K562 (cell line): ENCODE measurements at regions not wholly inside any gene's neighbourhood (a gene's known extent, or its start where the extent isn't known, plus 50 kb on each side); places are given as distances from the start of the nearest gene placed in this dataset.

ENCODE experiments used
- ATAC-seq: fragments of 200-7000 bp; cut with Tn5 transposase; 3 replicates; pipeline ENCODE4 v1.9.1; 2020; ENCODE audit warnings: moderate library complexity
- BruUV-seq: library from RNA; stranded (reverse); fragments of 400-500 nt; replicated peaks from 2 replicates; lab custom pipeline; 2021; lab: Mats Ljungman, UMichigan
- CTCF ChIA-PET: fragments of 300-600 bp; formaldehyde crosslinking; extraction: SDS; loops from one replicate; lab custom pipeline; 2021; ENCODE audit warnings: low intra/inter-chr PET ratio; lab: Yijun Ruan, JAX
- POLR2A ChIA-PET: fragments of 300-600, 350-650 bp; sonication (Branson Sonifier 250); formaldehyde crosslinking; extraction: SDS; loops from one replicate; lab custom pipeline; 2021; ENCODE audit warnings: antibody characterized with exemption, inconsistent platforms; lab: Yijun Ruan, JAX
- DNase-seq, 4 experiments: peaks; one replicate each; pipeline versions ENCODE4 v3.0.0 to v3.0.0-alpha.2; 2011 to 2018; ENCODE audit warnings: low spot score in 3 of 4, mixed read lengths in 3 of 4; ENCODE audit errors: extremely low read depth in 1 of 4
- FAIRE-seq: peaks from 2 replicates; lab custom pipeline; 2011; peaks lifted over from hg19 to GRCh38; lab: Jason Lieb, UNC
- H2AFZ ChIP-seq: 2 replicates; pipeline ENCODE4 v1.6.0; 2011; ENCODE audit warnings: low read depth, low read length, control low read depth, inconsistent platforms
- H3K27ac ChIP-seq: fragments of 200-600 bp; 3 replicates; pipeline ENCODE4 v1.8.0; 2011; ENCODE audit warnings: low read depth, mild to moderate bottlenecking, control low read depth, inconsistent platforms, low read length, moderate library complexity, mixed read lengths; ENCODE audit errors: extremely low read depth
- H3K27me3 ChIP-seq, 2 experiments: fragments of 300-600 bp in 1 of 2; 2 replicates in 1 of 2; 3 replicates in 1 of 2; pipeline versions ENCODE4 v1.6.0 to v1.8.0; 2011; ENCODE audit warnings: inconsistent platforms in 2 of 2, low read length in 2 of 2, mild to moderate bottlenecking in 1 of 2, mixed read lengths in 1 of 2, moderate library complexity in 1 of 2; ENCODE audit not compliant: control insufficient read depth in 2 of 2, insufficient read depth in 2 of 2
- H3K36me3 ChIP-seq: fragments of 300-600 bp; 3 replicates; pipeline ENCODE4 v1.8.0; 2011; ENCODE audit warnings: mild to moderate bottlenecking, low read length, inconsistent platforms; ENCODE audit not compliant: control insufficient read depth, insufficient read depth
- H3K4me1 ChIP-seq, 2 experiments: fragments of 200-600 bp in 1 of 2; replicated peaks in 1 of 2; 2 replicates in 1 of 2; 3 replicates in 1 of 2; pipeline versions ENCODE4 v1.5.1 to v1.8.0; 2011; ENCODE audit warnings: inconsistent platforms in 2 of 2, low read length in 2 of 2, mild to moderate bottlenecking in 1 of 2, mixed read lengths in 1 of 2, moderate library complexity in 1 of 2; ENCODE audit not compliant: control insufficient read depth in 2 of 2, insufficient read depth in 2 of 2
- H3K4me2 ChIP-seq: 2 replicates; pipeline ENCODE4 v1.6.1; 2011; ENCODE audit warnings: low read length, control low read depth, inconsistent platforms, mixed read lengths; ENCODE audit not compliant: insufficient read depth
- H3K4me3 ChIP-seq: fragments of 200-600 bp; sonication (generic), shearing (Covaris generic); 2 replicates; pipeline ENCODE4 v1.5.1; 2016; ENCODE audit warnings: control low read depth, inconsistent platforms
- H3K79me2 ChIP-seq: fragments of 200-600 bp; 3 replicates; pipeline ENCODE4 v1.8.0; 2011; ENCODE audit warnings: low read length, inconsistent platforms; ENCODE audit not compliant: control insufficient read depth, insufficient read depth
- H3K9ac ChIP-seq, 2 experiments: 2 replicates each; pipeline versions ENCODE4 v1.6.0 to v1.6.1; 2011; ENCODE audit warnings: low read depth in 2 of 2, low read length in 2 of 2, control low read depth in 1 of 2, inconsistent platforms in 1 of 2, mild to moderate bottlenecking in 1 of 2, mixed read lengths in 1 of 2; ENCODE audit not compliant: insufficient read depth in 1 of 2
- H3K9me1 ChIP-seq: one replicate; pipeline ENCODE4 v1.6.0; 2011; ENCODE audit warnings: inconsistent platforms, mild to moderate bottlenecking, low read length, moderate library complexity; ENCODE audit not compliant: control insufficient read depth, insufficient read depth
- H3K9me3 ChIP-seq: replicated peaks from 2 replicates; pipeline ENCODE4 v1.5.1; 2011; ENCODE audit warnings: low read depth, low read length, inconsistent platforms; ENCODE audit not compliant: control insufficient read depth, insufficient read depth
- H4K20me1 ChIP-seq: replicated peaks from 2 replicates; pipeline ENCODE4 v1.6.1; 2011; ENCODE audit warnings: low read length, inconsistent platforms, mixed read lengths; ENCODE audit not compliant: control insufficient read depth, insufficient read depth
- HDAC1 ChIP-seq, 2 experiments: fragments of 450-650 bp; IDR thresholded peaks; 2 replicates each; pipeline ENCODE4 v1.6.1; 2016 to 2017; ENCODE audit warnings: inconsistent platforms in 1 of 2, mild to moderate bottlenecking in 1 of 2, moderate library complexity in 1 of 2
- PPARD ChIP-seq: fragments of 250-450 bp; sonication (Bioruptor Pico); IDR thresholded peaks from 2 replicates; pipeline ENCODE4 v1.8.0; 2022; ENCODE audit warnings: inconsistent platforms, mild to moderate bottlenecking, moderate library complexity
- RBM15 ChIP-seq: fragments of 200-400 bp; formaldehyde crosslinking; IDR thresholded peaks from 2 replicates; pipeline ENCODE4 v1.6.1; 2018; ENCODE audit warnings: mild to moderate bottlenecking, low read length, moderate library complexity; ENCODE audit not compliant: insufficient read depth
- RBM22 ChIP-seq: fragments of 200-400 bp; formaldehyde crosslinking; IDR thresholded peaks from 2 replicates; pipeline ENCODE4 v1.6.1; 2018; ENCODE audit warnings: low read length, low read depth; ENCODE audit not compliant: poor library complexity, severe bottlenecking
- RBM39 ChIP-seq: fragments of 200-400 bp; formaldehyde crosslinking; optimal IDR thresholded peaks from 2 replicates; pipeline ENCODE3; 2018; ENCODE audit warnings: low read depth, low read length
- ZBTB40 ChIP-seq, 2 experiments: fragments of 450-650 bp in 1 of 2; sonication (generic) in 1 of 2; formaldehyde crosslinking in 1 of 2; IDR thresholded peaks; 2 replicates each; pipeline versions ENCODE4 v1.7.1 to v1.9.0; 2016 to 2022; ENCODE audit warnings: inconsistent platforms in 1 of 2, mild to moderate bottlenecking in 1 of 2, missing genetic modification reagents in 1 of 2
- ZC3H11A ChIP-seq: IDR thresholded peaks from 2 replicates; pipeline ENCODE4 v1.6.1; 2012; ENCODE audit warnings: low read depth, low read length, improper control_type of control experiment
- ZNF639 ChIP-seq, 2 experiments: fragments of 200-800 bp in 1 of 2; sonication (Bioruptor generic) in 1 of 2; sonication (generic) in 1 of 2; formaldehyde crosslinking in 1 of 2; IDR thresholded peaks in 1 of 2; conservative IDR thresholded peaks in 1 of 2; 2 replicates each; pipeline versions ENCODE4 v1.5.0 to v1.6.1; 2016 to 2020; ENCODE audit warnings: missing compliant biosample characterization in 1 of 2, missing genetic modification characterization in 1 of 2, missing genetic modification reagents in 1 of 2
- WGBS: fragments of 100-300 bp; shearing (Covaris generic); methylation state at CpG from one replicate; pipeline ENCODE4 v1.1.6; 2016; ENCODE audit warnings: low coverage, mixed read lengths; ENCODE audit not compliant: insufficient coverage; ENCODE audit errors: missing lambda C conversion rate; 5-methylcytosine and 5-hydroxymethylcytosine counted together
- in situ Hi-C: fragments of 300-500 bp; cut with MboI; formaldehyde crosslinking; loops from 4 replicates; pipeline ENCODE4 v1.15.0; 2018; ENCODE audit warnings: inconsistent platforms, mixed read lengths
- intact Hi-C: fragments of 100-400 bp; cut with micrococcal nuclease; formaldehyde crosslinking; loops from 2 replicates; pipeline ENCODE4 v1.14.2; 2022
- TF ChIP-seq, protein P1 (sequence below): sonication (generic); formaldehyde crosslinking; IDR thresholded peaks from 2 replicates; pipeline ENCODE4 v1.5.0; 2020; ENCODE audit warnings: missing genetic modification reagents

DNA sequence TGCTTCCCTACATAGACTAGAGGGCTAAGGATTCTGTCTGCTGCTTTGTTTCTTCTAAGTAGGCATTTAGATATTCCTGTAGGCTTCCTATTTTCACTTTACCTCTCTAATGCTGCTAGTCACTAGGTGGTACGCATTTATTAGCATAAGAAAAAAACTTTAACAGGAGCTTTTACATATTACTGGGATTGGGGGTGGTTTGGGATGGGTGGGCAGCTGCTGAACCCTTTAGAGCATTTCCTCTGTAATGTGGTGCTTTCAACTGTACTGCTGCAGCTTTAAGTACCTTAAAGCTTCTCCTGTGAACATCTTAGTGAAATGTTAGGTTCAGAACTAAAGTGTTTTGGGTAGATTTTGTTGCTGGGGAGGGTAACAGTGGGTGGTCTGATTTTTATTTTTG, 92.6 kb downstream of the ZNF486 start (continued):
- TF ChIP-seq, protein P1, sequence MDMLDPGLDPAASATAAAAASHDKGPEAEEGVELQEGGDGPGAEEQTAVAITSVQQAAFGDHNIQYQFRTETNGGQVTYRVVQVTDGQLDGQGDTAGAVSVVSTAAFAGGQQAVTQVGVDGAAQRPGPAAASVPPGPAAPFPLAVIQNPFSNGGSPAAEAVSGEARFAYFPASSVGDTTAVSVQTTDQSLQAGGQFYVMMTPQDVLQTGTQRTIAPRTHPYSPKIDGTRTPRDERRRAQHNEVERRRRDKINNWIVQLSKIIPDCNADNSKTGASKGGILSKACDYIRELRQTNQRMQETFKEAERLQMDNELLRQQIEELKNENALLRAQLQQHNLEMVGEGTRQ (CRISPR knock-in tag) = no peak
- TF ChIP-seq RBM22 (no peak), ZC3H11A (no peak), RBM39 (no peak)

DNA sequence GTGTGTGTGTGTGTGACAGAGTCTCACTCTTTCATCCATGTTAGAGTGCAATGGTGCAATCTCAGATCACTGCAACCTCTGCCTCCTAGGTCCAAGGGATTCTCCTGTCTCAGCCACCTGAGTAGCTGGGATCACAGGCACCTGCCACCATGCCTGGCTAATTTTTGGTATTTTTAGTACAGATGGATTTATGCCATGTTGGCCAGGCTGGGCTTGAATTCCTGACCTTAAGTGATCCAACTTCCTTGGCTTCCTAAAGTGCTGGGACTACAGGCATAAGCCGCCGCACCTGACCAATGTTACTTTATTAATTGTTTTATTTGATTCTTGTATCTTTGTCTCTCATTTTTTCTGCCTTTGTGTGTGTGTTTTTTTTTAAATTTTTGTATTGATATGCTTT, 89.6 kb downstream of the ZNF486 start:
- Histone ChIP-seq H4K20me1 (no peaks in the 10 kb centered on the region), H3K4me3 (no peak overlapping the region), H3K27me3 (no peaks in the 10 kb centered on the region), H3K9me1 (no peaks in the 10 kb centered on the region), H3K4me2 (no peak overlapping the region), H3K79me2 (no peaks in the 10 kb centered on the region), H3K36me3 (no peaks in the 10 kb centered on the region), H3K9ac (no peak overlapping the region), H3K4me1 (no peaks in the 10 kb centered on the region), H2AFZ (no peak overlapping the region), H3K9me3 (no peaks in the 10 kb centered on the region), H3K27ac (no peak overlapping the region)
- ATAC-seq (no peak), DNase-seq (no peak), FAIRE-seq (no peak)
- in situ Hi-C loops (no loop called here), intact Hi-C loops (no loop called here)
- ChIA-PET CTCF (no interaction called here), POLR2A (no interaction called here)
- BruUV-seq = no TSS peak
- WGBS = 10% methylated on average over 2 of the region's 2 CpGs
- TF ChIP-seq PPARD = no peak
- TF ChIP-seq ZNF639 (CRISPR knock-in tag; conservative IDR thresholded peaks at IDR 0.05 in 1 of 2, IDR thresholded peaks at IDR 0.05 in 1 of 2) = no peak
- no peak for TF ChIP-seq RBM15
- no peak for TF ChIP-seq ZBTB40 (IDR thresholded peaks at IDR 0.05)
- TF ChIP-seq ZBTB40 (CRISPR knock-in tag; IDR thresholded peaks at IDR 0.05) = no peak
- TF ChIP-seq HDAC1 (IDR thresholded peaks at IDR 0.05) = no peak
